ENCODE measurements at regions not wholly inside any gene's neighbourhood (a gene's known extent, or its start where the extent isn't known, plus 50 kb on each side); places are given as distances from the start of the nearest gene placed in this dataset.

DNA sequence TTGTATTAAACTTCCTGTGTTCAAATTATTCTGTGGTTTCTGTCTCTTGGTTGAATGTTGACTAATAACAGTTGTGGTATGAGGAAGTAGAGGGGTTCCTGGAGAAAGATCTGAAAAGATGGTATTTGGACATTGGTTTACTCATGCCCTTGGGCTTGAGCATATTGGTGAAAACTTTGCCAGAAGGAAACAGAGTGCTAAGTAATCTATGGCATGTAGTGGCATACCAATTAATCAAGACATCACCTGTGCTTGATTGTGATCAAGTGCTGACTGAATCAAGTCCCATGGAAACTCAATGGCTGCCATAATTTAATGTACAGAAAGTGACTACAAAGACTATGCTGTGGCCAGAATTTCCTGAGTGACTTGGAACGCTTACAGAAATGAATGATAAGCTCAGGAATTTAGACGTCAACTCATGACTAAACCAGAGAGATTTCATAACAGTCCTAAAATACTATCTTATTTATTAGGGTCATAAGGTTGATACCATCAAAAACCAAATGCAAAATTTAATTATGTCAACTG is 2062.9 kb downstream of the ARAP2 start:
- ATAC-seq (peak in 1 of 8 donors; percentile 55), DNase-seq (no peak)
- TF ChIP-seq, protein P1, sequence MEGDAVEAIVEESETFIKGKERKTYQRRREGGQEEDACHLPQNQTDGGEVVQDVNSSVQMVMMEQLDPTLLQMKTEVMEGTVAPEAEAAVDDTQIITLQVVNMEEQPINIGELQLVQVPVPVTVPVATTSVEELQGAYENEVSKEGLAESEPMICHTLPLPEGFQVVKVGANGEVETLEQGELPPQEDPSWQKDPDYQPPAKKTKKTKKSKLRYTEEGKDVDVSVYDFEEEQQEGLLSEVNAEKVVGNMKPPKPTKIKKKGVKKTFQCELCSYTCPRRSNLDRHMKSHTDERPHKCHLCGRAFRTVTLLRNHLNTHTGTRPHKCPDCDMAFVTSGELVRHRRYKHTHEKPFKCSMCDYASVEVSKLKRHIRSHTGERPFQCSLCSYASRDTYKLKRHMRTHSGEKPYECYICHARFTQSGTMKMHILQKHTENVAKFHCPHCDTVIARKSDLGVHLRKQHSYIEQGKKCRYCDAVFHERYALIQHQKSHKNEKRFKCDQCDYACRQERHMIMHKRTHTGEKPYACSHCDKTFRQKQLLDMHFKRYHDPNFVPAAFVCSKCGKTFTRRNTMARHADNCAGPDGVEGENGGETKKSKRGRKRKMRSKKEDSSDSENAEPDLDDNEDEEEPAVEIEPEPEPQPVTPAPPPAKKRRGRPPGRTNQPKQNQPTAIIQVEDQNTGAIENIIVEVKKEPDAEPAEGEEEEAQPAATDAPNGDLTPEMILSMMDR (IDR thresholded peaks at IDR 0.05): no peak
- H3K27ac ChIP-seq: peak overlapping the region in 1 of 10 donors; percentile 45
- no peaks in the 10 kb centered on the region for H3K4me1 ChIP-seq
- H3K9me3 ChIP-seq: peaks cover 0 to 10% (median 0%) of the 10 kb centered on the region in 11 donors
- no peaks in the 10 kb centered on the region for H3K27me3 ChIP-seq
- no peaks in the 10 kb centered on the region for H3K36me3 ChIP-seq
- intact Hi-C loops (cut with DNase I): no loop called here
- H3K4me3 ChIP-seq: no peak overlapping the region
- 44 to 57% methylated on average over 2 of the region's 2 CpGs for WGBS, 2 donors

GRCh38 chr4:34181891-34182290 is 2062.4 kb downstream of the ARAP2 start:
- intact Hi-C loops (cut with DNase I): no loop called here
- peak overlapping the region in 1 of 10 donors; percentile 45 for H3K27ac ChIP-seq
- no peaks in the 10 kb centered on the region for H3K4me1 ChIP-seq
- no peaks in the 10 kb centered on the region for H3K27me3 ChIP-seq
- peaks cover 0 to 4% (median 0%) of the 10 kb centered on the region in 11 donors for H3K9me3 ChIP-seq
- ATAC-seq (no peak), DNase-seq (no peak)
- H3K36me3 ChIP-seq: no peaks in the 10 kb centered on the region
- 80 to 85% methylated on average over 2 of the region's 2 CpGs for WGBS, 2 donors
- TF ChIP-seq, protein P1 (IDR thresholded peaks at IDR 0.05): no peak
- no peak overlapping the region for H3K4me3 ChIP-seq

GRCh38 chr4:34182306-34182705 is 2062.0 kb downstream of the ARAP2 start:
- no peak for DNase-seq
- 51 to 52% methylated on average over 4 of the region's 4 CpGs for WGBS, 2 donors
- TF ChIP-seq, protein P1 (IDR thresholded peaks at IDR 0.05): no peak
- no peaks in the 10 kb centered on the region for H3K4me1 ChIP-seq
- peak in 1 of 8 donors; percentile 64 for ATAC-seq
- H3K9me3 ChIP-seq: peaks cover 0 to under 1% (median 0%) of the 10 kb centered on the region in 11 donors
- H3K4me3 ChIP-seq: no peak overlapping the region
- no peaks in the 10 kb centered on the region for H3K27me3 ChIP-seq
- H3K27ac ChIP-seq: peak overlapping the region in 1 of 10 donors; percentile 45
- no peaks in the 10 kb centered on the region for H3K36me3 ChIP-seq
- intact Hi-C loops (cut with DNase I): no loop called here

DNA sequence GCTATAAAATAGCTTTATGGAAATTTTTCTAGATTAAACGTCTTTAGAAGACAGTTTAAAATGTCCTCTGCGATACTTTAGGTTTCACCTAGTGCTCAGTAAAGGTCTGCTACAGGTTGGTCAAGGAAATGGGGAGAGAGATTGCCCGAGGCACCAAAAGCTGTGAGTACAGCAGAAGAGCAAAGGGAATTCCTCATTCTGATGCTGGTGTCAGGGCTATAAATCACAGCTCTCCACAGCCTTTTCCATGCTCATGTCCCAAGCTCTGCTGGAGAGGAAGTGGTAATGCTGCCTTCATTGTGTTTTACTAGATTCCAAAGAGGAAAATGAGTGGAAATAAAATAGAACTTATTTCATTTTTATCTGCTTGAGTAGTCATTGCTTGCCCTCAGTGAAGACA is 2060.4 kb downstream of the ARAP2 start:
- no peak overlapping the region for H3K4me3 ChIP-seq
- intact Hi-C loops (cut with DNase I): no loop called here
- no peaks in the 10 kb centered on the region for H3K36me3 ChIP-seq
- H3K9me3 ChIP-seq: no peaks in the 10 kb centered on the region
- no peak overlapping the region for H3K27ac ChIP-seq
- no peak for ATAC-seq
- H3K27me3 ChIP-seq: no peaks in the 10 kb centered on the region
- 68 to 72% methylated on average over 3 of the region's 3 CpGs for WGBS, 2 donors
- H3K4me1 ChIP-seq: no peaks in the 10 kb centered on the region
- TF ChIP-seq, protein P1 (IDR thresholded peaks at IDR 0.05): no peak
- no peak for DNase-seq
